Activated T-cell treated with anti-CD3 and anti-CD28 coated beads, Interleukin-2, amount 50 U/mL, for 72 hours (primary cell): ENCODE measurements at regions not wholly inside any gene's neighbourhood (a gene's known extent, or its start where the extent isn't known, plus 50 kb on each side); places are given as distances from the start of the nearest gene placed in this dataset.
"Not testable (repeated sequence)": the region's sequence is repeated elsewhere in the genome, so short reads cannot be mapped to it uniquely, and the experiment has no call there.

Source experiments
- ATAC-seq, 2 donors: fragments of 150-1000 bp; cut with Tn5 transposase; replicated peaks in 1 of 2; 2 replicates each; pipeline ENCODE4 v1.10.0; 2021; ENCODE audit warnings: moderate library complexity in 2 of 2, mild to moderate bottlenecking in 1 of 2
- DNase-seq, 2 donors: peaks; one replicate each; pipeline ENCODE4 v3.0.0; 2021 to 2022; ENCODE audit warnings: mixed read lengths in 1 of 2
- H3K27ac Mint-ChIP-seq: one replicate; pipeline ENCODE4 v1.8.0; 2022; ENCODE audit warnings: mild to moderate bottlenecking, moderate library complexity, mixed read lengths
- H3K27me3 Mint-ChIP-seq: one replicate; pipeline ENCODE4 v1.8.0; 2022; ENCODE audit warnings: low read depth, mixed read lengths
- H3K36me3 Mint-ChIP-seq, 2 donors: one replicate each; pipeline ENCODE4 v1.8.0; 2022; ENCODE audit warnings: mixed read lengths in 2 of 2, mild to moderate bottlenecking in 1 of 2; ENCODE audit not compliant: insufficient read depth in 2 of 2
- H3K4me1 Mint-ChIP-seq: one replicate; pipeline ENCODE4 v1.8.0; 2022; ENCODE audit warnings: low read depth, mixed read lengths
- H3K4me3 Mint-ChIP-seq, 2 donors: one replicate each; pipeline ENCODE4 v1.8.0; 2022; ENCODE audit warnings: mild to moderate bottlenecking in 2 of 2, mixed read lengths in 2 of 2, moderate library complexity in 2 of 2
- H3K9me3 Mint-ChIP-seq, 2 donors: one replicate each; pipeline ENCODE4 v1.8.0; 2022; ENCODE audit warnings: mixed read lengths in 2 of 2

- no peak overlapping the region for H3K27ac Mint-ChIP-seq
Observed at GRCh38 chr5:155127552-155127951, 114.0 kb downstream of the KIF4B start.

GRCh38 chr5:155128786-155129512 lies 115.4 kb downstream of the KIF4B start:
- Mint-ChIP-seq H3K36me3 (no peaks in the 10 kb centered on the region), H3K27ac (no peak overlapping the region), H3K9me3 (no peaks in the 10 kb centered on the region), H3K4me1 (no peaks in the 10 kb centered on the region), H3K4me3 (no peak overlapping the region), H3K27me3 (peaks cover 5% of the 10 kb centered on the region)
- DNase-seq: no peak
- no peak for ATAC-seq

More at GRCh38 chr5:155127552-155127951, 114.0 kb downstream of the KIF4B start:
- H3K27me3 Mint-ChIP-seq: peaks cover 3% of the 10 kb centered on the region
- DNase-seq (no peak), ATAC-seq (no peak)
- no peaks in the 10 kb centered on the region for H3K4me1 Mint-ChIP-seq
- H3K9me3 Mint-ChIP-seq: no peaks in the 10 kb centered on the region
- H3K4me3 Mint-ChIP-seq: no peak overlapping the region
- no peaks in the 10 kb centered on the region for H3K36me3 Mint-ChIP-seq

GRCh38 chr5:155129513-155129880 lies 115.9 kb downstream of the KIF4B start:
- no peak overlapping the region for H3K4me3 Mint-ChIP-seq
- no peak overlapping the region for H3K27ac Mint-ChIP-seq
- H3K9me3 Mint-ChIP-seq: no peaks in the 10 kb centered on the region
- DNase-seq (no peak), ATAC-seq (no peak)
- peaks cover 8% of the 10 kb centered on the region for H3K27me3 Mint-ChIP-seq
- H3K4me1 Mint-ChIP-seq: no peaks in the 10 kb centered on the region
- no peaks in the 10 kb centered on the region for H3K36me3 Mint-ChIP-seq

GRCh38 chr5:155134130-155134529 lies 120.6 kb downstream of the KIF4B start:
- H3K9me3 Mint-ChIP-seq: no peaks in the 10 kb centered on the region
- ATAC-seq (no peak), DNase-seq (no peak)
- H3K36me3 Mint-ChIP-seq: no peaks in the 10 kb centered on the region
- no peak overlapping the region for H3K4me3 Mint-ChIP-seq
- peaks cover 26% of the 10 kb centered on the region for H3K27me3 Mint-ChIP-seq
- H3K27ac Mint-ChIP-seq: no peak overlapping the region
- no peaks in the 10 kb centered on the region for H3K4me1 Mint-ChIP-seq

- Mint-ChIP-seq H3K4me1 (no peaks in the 10 kb centered on the region), H3K27ac (no peak overlapping the region), H3K36me3 (no peaks in the 10 kb centered on the region), H3K9me3 (no peaks in the 10 kb centered on the region), H3K27me3 (peaks cover 32% of the 10 kb centered on the region), H3K4me3 (no peak overlapping the region)
- ATAC-seq: no peak
- DNase-seq: no peak
Observed at GRCh38 chr5:155136216-155136850, 122.8 kb downstream of the KIF4B start.

GRCh38 chr5:155137683-155138082 lies 124.1 kb downstream of the KIF4B start:
- DNase-seq (no peak), ATAC-seq (no peak)
- Mint-ChIP-seq H3K27me3 (peaks cover 28% of the 10 kb centered on the region), H3K27ac (no peak overlapping the region), H3K4me1 (no peaks in the 10 kb centered on the region), H3K4me3 (no peak overlapping the region), H3K9me3 (no peaks in the 10 kb centered on the region), H3K36me3 (no peaks in the 10 kb centered on the region)

- Mint-ChIP-seq H3K4me3 (no peak overlapping the region), H3K27ac (no peak overlapping the region), H3K4me1 (no peaks in the 10 kb centered on the region), H3K36me3 (no peaks in the 10 kb centered on the region), H3K27me3 (peaks cover 20% of the 10 kb centered on the region), H3K9me3 (no peaks in the 10 kb centered on the region)
- ATAC-seq (no peak), DNase-seq (no peak)
Observed at GRCh38 chr5:155140646-155141045, 127.1 kb downstream of the KIF4B start.

- H3K9me3 Mint-ChIP-seq: no peaks in the 10 kb centered on the region
- no peak overlapping the region for H3K4me3 Mint-ChIP-seq
- DNase-seq (no peak), ATAC-seq (no peak)
- no peak overlapping the region for H3K27ac Mint-ChIP-seq
- H3K36me3 Mint-ChIP-seq: no peaks in the 10 kb centered on the region
- no peaks in the 10 kb centered on the region for H3K4me1 Mint-ChIP-seq
- peaks cover 9% of the 10 kb centered on the region for H3K27me3 Mint-ChIP-seq
Observed at GRCh38 chr5:155144956-155145355, 131.4 kb downstream of the KIF4B start.

GRCh38 chr5:155147222-155147621 lies 133.7 kb downstream of the KIF4B start:
- no peak overlapping the region for H3K27ac Mint-ChIP-seq

GRCh38 chr5:155148694-155149093 lies 135.1 kb downstream of the KIF4B start:
- H3K27ac Mint-ChIP-seq: no peak overlapping the region
- ATAC-seq (no peak), DNase-seq (no peak)
- peaks cover 9% of the 10 kb centered on the region for H3K27me3 Mint-ChIP-seq
- no peak overlapping the region for H3K4me3 Mint-ChIP-seq
- H3K36me3 Mint-ChIP-seq: no peaks in the 10 kb centered on the region
- no peaks in the 10 kb centered on the region for H3K4me1 Mint-ChIP-seq
- no peaks in the 10 kb centered on the region for H3K9me3 Mint-ChIP-seq

More at GRCh38 chr5:155147222-155147621, 133.7 kb downstream of the KIF4B start:
- no peak for DNase-seq
- no peak overlapping the region for H3K4me3 Mint-ChIP-seq
- ATAC-seq: no peak
- no peaks in the 10 kb centered on the region for H3K36me3 Mint-ChIP-seq
- no peaks in the 10 kb centered on the region for H3K4me1 Mint-ChIP-seq
- peaks cover 4% of the 10 kb centered on the region for H3K27me3 Mint-ChIP-seq
- no peaks in the 10 kb centered on the region for H3K9me3 Mint-ChIP-seq

GRCh38 chr5:155150012-155150411 lies 136.5 kb downstream of the KIF4B start:
- no peaks in the 10 kb centered on the region for H3K4me1 Mint-ChIP-seq
- H3K4me3 Mint-ChIP-seq: no peak overlapping the region
- H3K9me3 Mint-ChIP-seq: no peaks in the 10 kb centered on the region

GRCh38 chr5:155154973-155155372 lies 141.4 kb downstream of the KIF4B start:
- Mint-ChIP-seq H3K9me3 (no peaks in the 10 kb centered on the region), H3K27me3 (peaks cover 8% of the 10 kb centered on the region), H3K36me3 (no peaks in the 10 kb centered on the region), H3K27ac (no peak overlapping the region), H3K4me1 (no peaks in the 10 kb centered on the region), H3K4me3 (no peak overlapping the region)
- no peak for ATAC-seq
- DNase-seq: no peak

More at GRCh38 chr5:155150012-155150411, 136.5 kb downstream of the KIF4B start:
- no peaks in the 10 kb centered on the region for H3K36me3 Mint-ChIP-seq
- peaks cover 12% of the 10 kb centered on the region for H3K27me3 Mint-ChIP-seq
- DNase-seq: no peak
- no peak overlapping the region for H3K27ac Mint-ChIP-seq
- no peak for ATAC-seq

- not testable (repeated sequence) for H3K4me1 Mint-ChIP-seq, H3K9me3 Mint-ChIP-seq, ATAC-seq, DNase-seq, H3K36me3 Mint-ChIP-seq, H3K4me3 Mint-ChIP-seq, H3K27me3 Mint-ChIP-seq, H3K27ac Mint-ChIP-seq
Observed at GRCh38 chr5:155163084-155163483, 149.5 kb downstream of the KIF4B start.

- Mint-ChIP-seq H3K4me1 (no peaks in the 10 kb centered on the region), H3K27ac (no peak overlapping the region), H3K4me3 (no peak overlapping the region), H3K9me3 (peaks cover 1% of the 10 kb centered on the region in 2 donors), H3K36me3 (peaks cover 0 to 5% of the 10 kb centered on the region in 2 donors), H3K27me3 (no peaks in the 10 kb centered on the region)
- DNase-seq (no peak), ATAC-seq (no peak)
Observed at GRCh38 chr5:155167736-155168135, 154.2 kb downstream of the KIF4B start.
